Muscle of back (tissue), 3 donors: ENCODE measurements at regions not wholly inside any gene's neighbourhood (a gene's known extent, or its start where the extent isn't known, plus 50 kb on each side); places are given as distances from the start of the nearest gene placed in this dataset.
"Not testable (repeated sequence)": the region's sequence is repeated elsewhere in the genome, so short reads cannot be mapped to it uniquely, and the experiment has no call there.

Source experiments
- DNase-seq, 3 donors: peaks; one replicate each; pipeline versions ENCODE4 v3.0.0 to v3.0.0-alpha.2; 2013

DNA sequence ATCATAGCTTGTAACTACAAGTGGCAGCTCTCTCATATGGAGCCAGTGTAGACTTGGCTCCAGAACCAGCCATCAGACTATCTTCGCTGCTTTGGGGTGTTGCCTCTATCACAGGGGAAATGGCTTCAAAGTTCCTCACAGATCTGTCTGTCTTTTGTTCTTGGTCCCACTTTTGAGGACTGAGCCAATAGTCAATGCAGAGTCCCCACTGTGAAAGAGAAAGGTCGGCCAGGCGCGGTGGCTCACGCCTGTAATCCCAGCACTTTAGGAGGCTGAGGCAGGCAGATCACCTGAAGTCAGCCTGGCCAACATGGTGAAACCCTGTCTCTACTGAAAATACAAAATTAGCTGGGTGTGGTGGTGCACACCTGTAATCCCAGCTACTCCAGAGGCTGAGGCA, 86.9 kb upstream of the FZD7 start:
- DNase-seq, result not testable (repeated sequence)

DNA sequence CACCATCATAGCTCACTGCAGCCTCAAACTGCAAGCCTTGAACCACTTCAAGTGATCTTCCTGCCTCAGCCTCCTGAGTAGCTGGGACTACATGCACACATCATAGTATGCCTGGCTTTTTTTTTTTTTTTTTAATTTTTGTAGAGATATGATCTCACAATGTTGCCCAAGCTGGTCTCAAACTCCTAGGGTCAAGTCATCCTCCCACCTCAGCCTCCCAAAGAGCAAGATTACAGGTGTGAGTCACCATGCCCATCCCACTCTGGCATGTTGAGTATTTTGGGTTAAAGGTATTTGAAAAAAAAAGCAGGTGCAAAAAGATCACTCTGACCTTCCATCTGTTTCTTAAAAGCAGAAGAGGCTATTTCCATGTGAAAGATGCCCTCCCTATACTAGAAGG, 86.4 kb upstream of the FZD7 start:
- DNase-seq, result no peak

DNA sequence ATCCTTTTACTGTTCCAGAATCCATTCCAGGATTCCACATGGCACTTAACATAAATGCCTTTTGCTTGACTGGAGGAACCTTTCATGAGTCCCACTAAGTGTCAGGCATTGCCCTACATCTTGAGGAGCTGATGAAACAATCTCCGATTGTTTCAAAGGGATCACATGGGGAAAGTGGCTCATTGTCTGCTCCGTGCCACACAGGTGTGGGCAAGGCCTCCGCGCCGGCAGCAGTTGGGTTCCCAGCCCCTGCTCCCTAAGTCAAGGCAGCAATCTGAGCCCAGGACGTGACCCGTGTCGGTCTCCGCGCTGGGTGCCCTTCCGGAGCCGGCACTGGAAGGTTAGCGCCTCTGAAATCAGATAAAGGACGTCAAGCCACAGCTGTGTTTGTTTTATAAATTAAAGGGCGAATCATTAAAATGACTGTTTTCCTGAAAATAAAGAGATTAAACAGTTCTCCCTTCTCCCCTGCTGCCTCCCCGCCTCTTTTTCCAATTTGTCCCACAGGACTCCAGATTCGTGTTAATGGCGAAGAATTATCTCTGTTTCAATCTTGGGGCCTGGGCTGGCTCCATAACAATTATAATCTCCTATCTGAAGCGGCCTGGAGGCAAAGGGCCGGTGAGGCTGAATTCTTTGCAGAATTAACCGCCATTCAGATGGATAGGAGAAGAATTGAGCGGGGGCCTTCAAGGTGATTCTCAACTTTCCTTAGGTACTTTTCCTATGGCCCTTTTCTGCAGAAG, 84.3 kb upstream of the FZD7 start:
- no peak for DNase-seq

DNA sequence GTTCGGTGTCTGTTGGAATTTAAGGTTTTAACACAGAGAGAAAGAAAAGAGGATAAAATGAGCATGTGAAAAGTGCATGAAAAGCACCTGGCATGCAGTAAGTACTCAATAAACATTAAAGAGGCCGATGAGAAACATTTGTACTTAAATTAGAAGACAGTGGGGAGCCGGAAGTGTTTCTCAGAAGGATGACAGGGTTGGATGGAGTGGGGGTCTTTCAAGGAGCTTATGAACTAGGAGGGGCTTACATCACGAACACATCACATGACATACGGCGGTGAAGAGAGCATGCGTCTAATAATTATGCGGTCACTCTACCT, 83.8 kb upstream of the FZD7 start:
- DNase-seq, result no peak

DNA sequence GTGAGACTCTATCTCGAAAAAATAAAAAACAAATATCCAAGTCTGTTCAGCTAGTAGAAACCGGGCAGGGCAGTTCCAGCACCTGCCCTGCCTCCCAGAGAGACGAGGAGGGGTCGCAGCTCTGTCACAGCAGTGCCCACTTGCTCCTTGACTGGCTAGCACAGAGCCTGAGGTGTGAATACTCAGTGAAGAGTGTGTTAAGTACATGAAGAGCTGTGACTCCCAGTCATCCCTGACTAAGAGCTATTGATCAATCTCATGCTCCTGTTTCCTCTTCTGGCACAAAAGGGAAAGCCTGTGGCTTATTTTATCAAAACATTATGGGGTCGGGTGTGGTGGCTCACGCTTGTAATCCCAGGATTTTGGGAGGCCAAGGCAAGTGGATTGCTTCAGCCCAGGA, 83.0 kb upstream of the FZD7 start:
- DNase-seq, result no peak

DNA sequence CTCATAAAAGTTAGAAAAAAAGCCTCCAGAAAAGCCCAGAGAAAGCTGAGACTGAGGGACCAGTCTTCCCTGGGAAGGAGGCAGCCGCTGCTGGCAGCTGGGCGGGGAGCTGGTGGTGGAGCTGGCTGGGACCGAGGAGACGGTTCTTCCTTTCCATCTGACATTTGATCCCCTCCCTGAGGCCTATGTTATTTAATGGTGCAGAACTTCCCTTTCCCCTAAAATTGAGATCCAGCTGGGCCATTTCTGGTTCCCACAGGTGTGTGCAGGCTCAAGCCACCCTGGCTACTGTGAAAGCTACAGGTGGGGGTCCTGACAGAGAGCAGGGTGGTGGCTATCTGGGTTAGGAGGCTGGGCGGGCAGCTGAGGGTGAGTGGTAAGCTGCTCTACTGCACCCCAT, 81.5 kb upstream of the FZD7 start:
- DNase-seq, result peak in 1 of 3 donors; percentile 54

DNA sequence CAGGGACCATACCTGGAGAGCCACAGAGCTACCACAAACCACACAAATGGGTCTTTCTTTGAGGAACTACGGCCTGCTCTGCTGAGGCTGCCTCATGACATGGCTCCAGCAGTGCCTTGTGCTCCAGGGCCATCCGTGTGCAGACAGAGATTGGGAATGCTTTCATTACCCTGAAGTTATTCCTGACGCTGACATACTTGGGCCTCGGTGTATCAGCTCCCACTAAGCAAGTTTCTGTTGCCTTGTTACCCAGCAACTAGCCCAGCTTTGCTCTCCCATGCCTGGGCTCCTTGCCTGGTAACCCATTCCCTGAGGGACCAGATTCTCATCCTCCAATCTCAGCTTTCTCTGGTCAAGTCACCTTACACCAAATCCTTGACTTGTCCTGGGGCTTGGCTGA, 80.3 kb upstream of the FZD7 start:
- no peak for DNase-seq

DNA sequence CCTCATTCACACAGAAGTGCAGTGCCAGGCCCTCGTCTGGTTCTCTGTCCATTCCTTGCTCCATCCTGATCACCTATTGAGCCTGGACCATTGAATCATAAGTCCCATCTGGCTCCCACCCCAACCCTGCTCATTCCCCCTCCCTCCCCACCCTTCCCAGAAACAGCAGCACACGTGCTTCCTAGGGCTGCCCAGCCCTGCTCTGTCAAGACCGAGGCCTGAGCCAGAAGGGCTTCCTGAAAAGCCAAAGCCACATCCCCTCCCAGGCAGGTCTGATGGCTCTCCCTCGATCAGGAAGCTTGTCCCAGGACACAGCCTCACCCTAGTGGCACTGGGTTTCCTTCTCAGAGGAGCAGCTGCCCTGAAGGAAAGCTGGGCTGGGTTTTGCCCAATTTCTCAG, 79.8 kb upstream of the FZD7 start:
- no peak for DNase-seq

DNA sequence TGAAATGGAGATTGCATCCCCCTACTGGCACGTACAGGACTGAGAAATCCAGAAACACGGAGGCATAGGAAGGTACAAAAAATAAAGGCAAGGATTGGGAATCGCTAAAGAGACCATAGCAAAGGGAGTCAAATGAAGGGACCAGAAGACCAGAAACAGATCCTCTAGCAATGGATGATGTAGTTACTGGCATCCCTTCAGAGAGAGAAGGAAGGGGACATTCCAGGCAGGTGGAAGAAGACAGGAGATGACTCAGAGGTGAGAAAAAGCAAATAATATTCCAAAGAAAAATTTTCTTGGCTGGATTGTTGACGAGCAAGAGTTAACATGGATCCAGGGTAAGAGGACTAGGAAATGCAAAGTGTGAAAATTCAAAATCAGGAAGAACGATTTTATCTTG, 78.4 kb upstream of the FZD7 start:
- DNase-seq, result no peak

DNA sequence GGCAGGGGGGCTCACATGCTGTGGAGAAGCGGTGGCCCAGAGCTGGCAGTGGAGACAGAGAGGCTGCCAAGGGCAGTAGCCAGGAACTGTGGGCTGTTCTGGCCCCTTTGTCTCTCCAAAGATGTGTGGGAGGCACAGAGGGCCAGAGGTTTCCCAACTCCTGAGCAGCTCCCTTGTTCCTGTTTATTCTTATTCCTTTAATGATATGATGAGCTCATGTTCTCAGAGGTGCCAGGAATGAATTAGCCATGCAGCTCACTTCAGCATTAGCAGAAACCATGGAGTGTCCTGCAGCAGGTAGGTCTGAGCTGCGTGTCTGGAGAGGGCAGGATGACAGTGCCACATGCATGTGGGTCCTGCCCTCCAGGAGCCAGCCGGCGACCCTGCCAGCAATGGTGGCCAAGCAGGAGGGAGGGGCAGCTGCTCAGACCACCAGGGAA, 77.9 kb upstream of the FZD7 start:
- no peak for DNase-seq

DNA sequence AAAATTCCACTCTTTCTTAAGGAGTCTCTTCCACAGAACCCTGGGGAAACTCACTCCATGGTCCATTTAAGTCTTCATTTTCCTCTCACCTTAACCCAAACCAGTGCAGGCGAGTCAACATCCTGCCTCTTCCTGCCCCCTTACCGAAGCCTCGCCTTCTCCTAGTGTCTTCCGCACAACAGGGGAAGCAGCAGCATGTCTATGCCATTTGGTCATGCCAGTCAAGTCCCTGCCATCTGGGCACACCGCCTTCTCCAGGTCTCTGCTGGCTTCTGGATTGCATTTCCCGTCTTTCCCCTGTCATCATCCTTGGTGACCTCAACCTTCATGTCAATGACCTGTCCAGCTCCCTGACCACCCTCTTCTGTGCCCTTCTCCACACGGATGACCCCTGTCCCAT, 77.3 kb upstream of the FZD7 start:
- no peak for DNase-seq

DNA sequence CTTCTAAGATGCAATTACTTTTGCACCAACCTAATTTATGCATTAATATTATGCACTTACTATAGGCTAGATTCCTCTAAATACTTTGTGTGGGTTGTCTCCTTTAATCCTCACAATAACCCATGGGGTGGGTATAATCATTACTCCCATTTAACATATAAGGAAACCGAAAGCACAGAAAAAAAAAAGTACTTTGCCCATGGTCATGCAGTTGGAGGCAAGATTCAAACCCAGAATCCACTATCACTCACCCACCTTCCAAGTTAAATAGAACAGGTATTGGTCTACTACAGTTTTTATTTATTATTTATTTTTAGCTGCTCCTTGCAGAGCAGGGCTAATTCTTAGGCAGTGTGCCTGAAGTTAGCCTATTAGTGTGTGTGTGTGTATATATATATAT, 76.6 kb upstream of the FZD7 start:
- DNase-seq, result no peak

DNA sequence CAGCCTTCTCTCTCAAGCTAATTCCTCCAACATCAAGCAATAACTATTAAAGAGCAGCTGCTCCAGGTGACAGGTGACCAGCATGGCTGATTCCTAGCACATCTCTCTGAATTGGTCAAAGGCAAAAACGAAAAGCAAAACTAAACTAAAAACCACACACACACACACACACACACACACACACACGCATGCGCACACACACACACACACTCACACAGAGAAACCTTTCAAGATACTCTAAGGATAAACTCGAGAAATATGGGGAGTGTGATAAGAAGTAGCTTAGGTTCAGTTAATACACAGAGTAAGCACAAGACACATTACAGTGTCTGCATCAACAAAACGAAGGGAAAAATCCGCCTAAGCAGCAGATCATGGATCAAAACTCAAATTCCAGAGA, 74.5 kb upstream of the FZD7 start:
- DNase-seq, result no peak

DNA sequence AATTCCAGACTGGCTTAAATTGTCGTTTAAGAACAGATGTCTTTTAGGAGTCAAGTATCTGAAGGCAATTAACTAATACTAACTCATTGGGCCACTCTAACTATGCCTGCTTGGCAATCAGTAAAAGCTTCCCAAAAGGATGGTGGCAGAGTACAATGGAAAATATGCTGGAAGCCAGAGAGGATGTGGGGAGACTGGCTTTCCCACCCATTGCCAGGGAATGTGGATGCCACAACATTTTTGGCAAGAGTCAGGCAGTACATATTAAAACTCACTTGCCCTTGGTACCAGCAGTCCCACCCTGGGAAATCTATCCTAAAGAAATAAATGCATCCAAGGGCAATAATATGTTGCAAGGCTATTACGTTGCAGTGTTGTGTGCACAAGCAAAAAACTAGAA, 74.0 kb upstream of the FZD7 start:
- no peak for DNase-seq

DNA sequence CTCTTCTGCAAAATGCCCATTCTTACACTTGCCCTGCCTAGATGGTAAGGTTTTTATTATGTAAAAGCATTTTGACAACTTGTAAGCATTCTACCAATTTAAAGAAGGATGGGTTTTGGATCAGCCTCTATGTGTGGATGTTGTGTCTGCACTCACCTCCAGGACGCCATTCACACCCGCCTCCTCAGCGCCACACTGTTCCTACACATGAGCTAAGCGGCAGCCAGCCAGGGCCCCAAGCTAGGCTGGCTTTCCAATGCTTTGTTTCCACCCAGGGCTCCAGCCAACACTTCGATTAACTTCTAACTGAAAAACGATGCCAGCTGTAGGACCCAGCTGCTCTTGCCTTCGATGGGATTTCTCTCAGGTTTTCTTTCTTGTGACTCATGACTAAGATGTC, 73.3 kb upstream of the FZD7 start:
- DNase-seq, result no peak

DNA sequence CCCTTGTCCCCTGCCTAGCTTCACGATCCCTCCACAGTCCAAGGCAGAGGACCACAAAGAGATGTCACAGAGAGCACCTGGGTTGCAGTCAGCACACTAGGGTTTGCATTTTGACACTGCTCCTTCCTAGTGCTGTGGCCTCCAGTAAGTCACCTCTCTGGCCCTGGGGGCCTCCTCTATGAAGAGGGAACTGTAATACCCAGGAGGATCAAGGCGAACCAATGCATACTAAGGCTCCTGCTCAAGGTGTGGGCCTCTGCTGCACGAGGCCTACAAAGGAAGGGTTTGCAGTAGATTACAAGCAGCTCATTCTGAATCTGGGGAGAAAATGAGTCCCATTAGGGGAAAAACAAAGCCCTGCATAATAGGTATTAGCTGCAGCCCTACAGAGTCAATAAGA, 72.3 kb upstream of the FZD7 start:
- no peak for DNase-seq

DNA sequence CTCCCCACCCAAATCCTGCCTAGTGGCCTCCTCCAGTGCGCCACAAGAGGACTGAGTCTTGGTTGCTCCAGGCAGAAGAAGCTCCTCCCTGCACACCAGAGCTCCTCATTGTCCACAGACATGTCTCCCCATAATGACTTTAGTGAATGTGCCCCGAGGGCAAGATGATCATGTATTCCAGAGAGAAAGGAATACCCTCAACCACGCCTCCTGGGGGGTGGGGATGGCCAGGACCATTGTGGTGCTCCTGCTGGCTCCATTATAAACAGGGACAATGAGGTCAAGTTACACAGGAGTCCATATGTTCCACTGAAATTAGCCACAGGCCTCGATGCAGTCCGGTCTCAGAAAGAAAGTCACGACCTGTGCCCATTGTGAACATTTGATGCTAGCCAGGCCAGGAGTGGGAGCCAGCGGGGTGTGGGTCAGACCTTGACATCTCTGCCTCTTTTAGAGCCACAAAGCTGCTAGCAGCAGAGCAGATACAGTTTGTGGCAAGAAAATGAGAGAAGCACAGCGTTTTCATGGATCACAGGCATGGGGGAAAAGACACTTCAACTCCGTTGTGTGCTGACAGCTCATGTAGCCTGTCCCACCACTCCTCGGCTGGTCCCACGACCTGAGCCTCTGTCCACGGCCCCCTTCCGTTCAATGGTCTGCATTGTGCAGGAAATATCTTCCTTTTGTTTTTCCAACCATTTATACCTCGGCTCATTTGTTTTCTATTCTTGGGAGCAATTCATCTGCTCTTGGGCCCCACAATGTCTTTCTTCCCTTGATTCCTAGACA, 70.7 kb upstream of the FZD7 start:
- no peak for DNase-seq

DNA sequence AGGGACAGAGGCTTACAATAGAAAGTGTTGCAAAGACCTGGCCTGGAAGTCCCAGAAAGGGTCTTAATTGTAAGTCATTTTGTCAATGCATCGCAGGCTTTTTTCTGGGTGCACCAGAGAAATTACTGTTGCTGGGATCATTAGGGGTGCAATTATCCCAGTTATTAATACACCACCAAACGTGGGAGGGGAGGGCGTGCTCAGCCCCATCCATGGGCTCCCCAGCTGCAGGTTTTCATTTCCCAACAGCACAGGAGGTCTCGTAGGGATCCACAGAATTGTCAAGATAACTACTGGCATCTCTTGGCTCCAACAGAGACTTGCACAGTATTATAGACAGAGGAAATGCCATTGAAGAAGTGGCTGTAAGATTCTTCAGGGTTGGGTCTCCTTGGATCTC, 69.6 kb upstream of the FZD7 start:
- DNase-seq, result no peak

DNA sequence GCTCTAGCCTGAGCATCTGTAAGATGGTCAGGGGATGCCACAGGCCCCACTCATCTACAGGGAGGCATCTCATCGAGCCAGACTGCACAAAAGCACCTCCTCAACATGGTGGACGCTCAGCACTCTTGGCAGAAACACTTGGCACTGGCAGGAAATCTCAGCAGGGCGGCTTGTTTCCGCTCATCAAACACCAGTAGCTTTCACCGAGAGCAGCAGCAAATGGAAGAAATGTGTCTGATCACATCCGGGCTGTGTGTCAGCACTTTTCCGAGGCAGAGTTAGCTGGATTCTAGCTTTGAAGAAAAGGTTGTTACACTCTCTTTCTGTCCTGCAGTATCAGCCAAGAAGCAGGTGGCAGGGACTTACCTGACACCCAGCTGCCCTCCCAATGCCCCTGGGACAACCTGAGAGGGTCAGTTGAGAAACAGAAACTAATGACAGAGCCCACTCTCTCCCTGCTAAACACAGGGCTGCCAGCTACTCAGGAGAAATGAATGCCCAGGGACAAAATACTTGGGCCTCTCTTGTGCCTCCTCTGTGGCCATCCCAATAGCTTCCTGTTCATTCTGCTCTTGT, 68.9 kb upstream of the FZD7 start:
- DNase-seq, result no peak

DNA sequence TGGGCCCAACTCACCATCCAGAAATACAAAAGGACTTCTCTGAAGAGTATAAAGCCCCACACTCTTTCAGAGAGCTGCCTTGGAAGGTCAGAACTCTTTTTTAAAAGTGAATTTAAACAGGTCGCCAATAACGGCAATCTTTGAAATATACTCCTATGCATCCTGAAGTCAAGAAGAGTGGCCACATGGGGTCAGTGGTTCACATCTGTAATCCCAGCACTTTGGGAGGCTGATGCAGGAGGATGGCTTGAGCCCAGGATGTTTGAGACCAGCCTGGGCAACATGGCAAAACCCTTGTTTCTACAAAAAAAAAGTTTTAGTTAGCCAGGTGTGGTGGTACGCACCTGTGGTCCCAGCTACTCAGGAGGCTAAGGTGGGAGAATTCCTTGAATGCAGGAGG, 68.1 kb upstream of the FZD7 start:
- no peak for DNase-seq

DNA sequence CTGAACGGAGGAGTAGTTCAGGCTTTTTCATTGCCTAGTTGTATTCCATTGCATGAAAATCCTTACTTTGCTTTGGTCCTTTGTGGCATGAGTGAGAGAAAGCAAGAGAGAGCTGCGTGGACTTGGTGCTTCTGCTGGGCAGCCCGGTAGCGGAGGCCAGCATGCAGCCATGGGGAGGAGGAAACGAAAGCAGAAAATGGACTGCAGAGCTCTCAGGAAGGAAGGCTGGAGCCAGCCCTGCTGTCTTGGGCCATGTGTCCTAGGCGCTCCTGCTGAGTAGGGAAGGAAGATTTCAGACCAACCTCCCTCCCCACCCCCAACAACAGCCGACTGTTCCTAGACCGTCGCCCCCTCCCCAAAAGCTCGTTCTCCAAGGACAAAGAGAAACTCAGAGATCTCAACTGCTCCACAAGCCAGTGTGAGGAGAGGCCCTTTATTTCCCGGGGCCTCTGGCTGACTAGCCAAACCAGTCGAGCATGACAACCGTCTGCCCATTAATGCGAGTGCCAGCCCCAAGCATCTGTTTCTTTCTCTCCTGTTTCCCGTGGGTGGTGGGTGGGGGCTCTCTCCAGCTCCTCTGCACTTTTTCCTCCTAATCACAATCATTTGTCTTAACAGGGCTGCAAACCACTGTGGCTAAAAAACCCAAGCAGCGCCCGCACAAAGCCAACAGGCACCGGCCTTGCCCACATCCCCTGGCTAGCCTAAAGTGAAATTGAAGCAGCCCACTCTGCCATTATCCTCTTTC, 66.8 kb upstream of the FZD7 start:
- DNase-seq, result no peak

DNA sequence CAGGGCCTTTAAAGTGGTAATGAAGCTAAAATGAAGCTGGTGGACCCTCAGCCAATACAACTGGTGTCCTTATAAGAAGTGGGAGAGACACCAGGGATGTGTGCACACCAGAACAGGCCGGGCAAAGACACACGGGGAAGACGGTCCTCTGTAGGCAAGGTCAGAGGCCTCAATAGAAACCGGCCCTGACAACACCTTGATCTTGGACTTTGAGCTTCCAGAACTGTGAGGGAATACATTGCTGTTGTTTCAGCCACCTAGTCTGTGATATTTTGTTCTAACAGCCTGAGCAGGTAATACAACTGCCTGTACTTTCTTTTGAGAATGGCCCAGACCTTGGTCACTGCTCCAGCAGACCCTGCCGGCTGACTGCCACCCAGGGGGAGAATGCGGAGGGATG, 65.6 kb upstream of the FZD7 start:
- no peak for DNase-seq

DNA sequence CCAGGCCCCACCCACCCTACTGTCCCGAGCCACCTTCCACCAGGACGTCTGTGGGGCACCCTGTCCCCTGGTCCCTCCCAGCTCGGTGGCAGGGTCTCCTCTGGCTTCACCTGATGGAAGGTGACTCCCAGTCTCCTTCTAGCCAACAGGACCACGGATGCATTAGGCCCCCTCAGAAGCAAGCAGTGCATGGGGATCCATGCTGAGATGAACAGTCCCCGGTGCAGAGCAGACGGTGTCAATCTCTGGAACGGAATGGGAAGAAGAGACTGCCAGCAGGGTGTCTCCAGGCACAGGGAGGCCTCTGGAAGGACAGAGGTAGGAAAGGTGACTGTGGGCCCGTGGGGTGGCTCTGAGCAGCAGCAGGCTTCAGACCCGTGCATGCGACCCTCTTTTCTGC, 65.2 kb upstream of the FZD7 start:
- no peak for DNase-seq
